GM18502 (cell line): ENCODE measurements at regions not wholly inside any gene's neighbourhood (a gene's known extent, or its start where the extent isn't known, plus 50 kb on each side); places are given as distances from the start of the nearest gene placed in this dataset.

Experiments used
- ATAC-seq: cut with Tn5 transposase; IDR thresholded peaks from one replicate; pipeline ENCODE4 v1.9.1; 2021; ENCODE audit warnings: mild to moderate bottlenecking; ENCODE audit not compliant: unreplicated experiment, poor library complexity

DNA sequence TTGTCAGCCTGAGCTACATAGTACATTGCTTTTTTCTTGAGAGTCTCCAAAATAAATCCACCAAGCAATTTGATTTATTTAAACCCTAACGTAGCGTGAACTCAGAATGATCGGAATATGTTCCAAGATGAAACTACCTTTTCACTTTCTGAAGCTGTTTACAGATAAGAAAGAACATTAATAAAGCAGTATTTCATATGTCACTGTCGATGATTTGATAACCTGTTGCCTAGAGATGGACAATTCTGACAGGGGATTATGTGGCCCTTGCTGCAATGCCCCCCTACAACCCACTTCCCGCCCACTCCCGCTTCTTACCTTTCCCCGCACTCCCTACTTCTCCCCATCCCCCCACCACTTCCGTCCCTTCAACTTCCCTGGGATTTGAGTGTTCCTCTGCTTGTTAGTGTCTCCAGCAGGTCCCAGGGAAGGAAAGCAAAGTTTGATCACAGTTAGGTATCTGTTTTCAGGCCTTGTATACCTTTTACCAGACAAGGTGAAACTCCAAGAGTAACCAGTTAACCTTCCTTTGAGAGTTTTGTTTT, 229.2 kb upstream of the HMGA2 start:
- ATAC-seq = no peak

DNA sequence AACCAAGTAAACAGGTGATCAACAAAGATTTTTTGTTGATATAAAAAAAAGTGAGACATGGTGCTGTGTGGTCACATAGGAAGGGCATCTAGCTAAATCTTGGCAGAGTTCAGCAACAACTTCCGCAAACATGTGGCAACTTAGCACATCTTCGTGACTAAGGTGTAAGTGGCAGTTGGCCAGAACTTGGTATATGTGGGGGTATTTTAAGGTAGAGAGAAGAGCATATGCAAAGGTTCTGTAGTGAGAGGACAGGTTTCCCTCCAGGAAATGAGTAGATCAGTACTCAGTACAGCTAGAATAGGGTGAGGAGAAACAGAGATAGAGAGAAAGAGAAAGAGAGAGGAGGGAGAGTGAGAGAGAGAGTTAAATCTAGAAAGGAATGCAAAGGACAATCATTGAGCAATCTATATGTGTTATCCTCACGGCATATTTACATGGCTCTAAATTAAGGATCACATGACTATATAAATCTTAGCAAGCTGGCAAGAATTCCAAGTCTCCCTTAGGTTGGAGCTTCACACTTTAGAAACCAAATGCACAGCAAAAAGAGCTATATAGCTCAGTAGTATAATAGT, 227.7 kb upstream of the HMGA2 start:
- ATAC-seq = no peak

DNA sequence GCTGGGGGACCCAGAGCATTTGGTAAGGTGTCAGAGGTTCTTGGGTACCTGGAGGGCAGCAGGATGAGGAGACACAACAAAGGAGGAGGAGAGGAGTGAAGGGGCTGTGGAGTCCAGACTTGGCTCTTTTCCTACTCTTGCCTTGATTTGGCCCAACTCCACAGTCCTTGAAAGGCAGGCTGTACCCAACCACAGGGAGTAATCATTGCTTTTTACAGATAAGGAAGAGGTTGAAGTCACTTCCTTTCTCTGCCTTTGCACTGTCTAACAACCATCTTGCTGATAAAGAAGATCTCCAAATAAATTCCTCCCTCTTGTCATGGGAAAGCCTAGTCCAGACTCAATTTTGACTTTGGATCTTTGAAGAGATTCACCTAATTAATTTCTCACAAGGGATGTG, 226.8 kb upstream of the HMGA2 start:
- ATAC-seq = no peak

GRCh38 chr12:65598688-65599087, 225.6 kb upstream of the HMGA2 start:
- ATAC-seq = no peak

GRCh38 chr12:65602253-65602609, 222.1 kb upstream of the HMGA2 start:
- ATAC-seq = no peak

DNA sequence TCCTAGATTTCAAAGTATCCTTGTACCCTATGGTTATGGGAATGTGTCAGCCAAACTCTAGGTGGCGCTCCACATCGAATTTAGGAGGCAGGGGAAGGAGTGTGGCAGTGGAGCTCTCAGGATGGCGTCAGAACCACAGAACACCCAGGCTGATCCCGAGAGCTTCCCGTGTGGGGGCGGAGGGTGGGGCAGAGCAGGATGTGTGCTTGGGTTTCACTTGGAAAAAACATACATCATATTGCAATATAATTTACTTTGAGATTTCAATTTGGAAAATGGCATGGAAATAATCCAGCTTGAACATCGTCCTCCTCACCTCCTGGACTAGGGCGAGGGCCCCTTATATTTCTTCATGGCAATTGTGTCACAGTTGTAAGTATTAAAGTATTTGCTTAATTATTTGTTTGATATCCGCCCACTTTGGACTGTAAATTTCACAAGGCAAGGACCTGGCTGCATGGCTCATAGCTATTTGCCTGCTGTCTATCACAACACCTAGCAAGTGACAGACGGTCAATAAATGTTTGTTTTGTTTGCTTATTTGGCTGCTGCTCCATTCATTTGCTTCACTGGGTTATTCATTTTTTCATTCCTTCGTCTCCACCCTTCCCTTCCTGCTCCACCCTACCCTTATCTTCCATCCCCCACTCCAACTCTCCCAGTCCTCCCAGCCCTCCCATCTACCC, 221.5 kb upstream of the HMGA2 start:
- ATAC-seq = no peak

- no peak for ATAC-seq
These were observed 220.6 kb upstream of the HMGA2 start for GRCh38 chr12:65603438-65604351.

DNA sequence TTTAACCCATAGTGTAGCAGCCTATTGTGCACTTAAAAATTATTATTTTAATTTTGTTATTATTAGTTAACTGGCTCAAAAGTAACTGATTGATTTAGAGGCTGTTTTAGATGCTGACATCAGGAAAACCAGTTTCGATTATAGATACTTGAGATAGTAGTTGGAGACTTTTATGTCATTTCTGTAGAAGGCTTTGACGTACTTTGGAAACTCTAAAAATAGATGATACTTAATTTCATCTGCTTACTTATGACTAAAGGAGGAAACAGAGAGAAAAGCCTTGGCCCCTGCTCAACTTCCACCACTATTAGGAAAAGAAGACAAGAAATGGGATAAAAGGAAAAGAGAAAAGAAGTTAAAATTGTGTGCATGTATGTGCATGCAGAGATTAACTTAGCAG, 219.3 kb upstream of the HMGA2 start:
- ATAC-seq = no peak

- no peak for ATAC-seq
These were observed 218.1 kb upstream of the HMGA2 start for GRCh38 chr12:65606008-65606766.

DNA sequence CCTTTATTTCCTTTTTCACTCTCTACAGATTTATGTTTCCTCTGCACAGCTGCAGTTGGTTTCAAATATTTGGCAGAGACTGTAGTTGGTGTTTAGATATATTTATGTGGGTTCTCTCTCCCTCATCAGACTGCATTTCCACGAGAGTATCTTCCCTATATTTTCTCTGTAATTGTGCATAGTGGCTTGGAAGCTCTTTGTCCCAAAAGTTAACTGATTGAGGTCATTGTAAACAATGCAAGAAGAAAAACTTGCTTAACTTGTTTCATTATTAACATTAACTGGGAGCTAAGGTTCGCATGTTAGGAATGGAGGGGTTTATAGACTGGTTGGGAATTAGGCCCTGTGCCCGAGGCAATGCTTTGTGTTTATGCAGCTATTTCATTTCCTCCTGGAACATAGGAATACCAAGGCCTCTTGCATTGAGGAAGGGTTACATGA, 216.9 kb upstream of the HMGA2 start:
- no peak for ATAC-seq

GRCh38 chr12:65608319-65608916, 215.9 kb upstream of the HMGA2 start:
- ATAC-seq = no peak

DNA sequence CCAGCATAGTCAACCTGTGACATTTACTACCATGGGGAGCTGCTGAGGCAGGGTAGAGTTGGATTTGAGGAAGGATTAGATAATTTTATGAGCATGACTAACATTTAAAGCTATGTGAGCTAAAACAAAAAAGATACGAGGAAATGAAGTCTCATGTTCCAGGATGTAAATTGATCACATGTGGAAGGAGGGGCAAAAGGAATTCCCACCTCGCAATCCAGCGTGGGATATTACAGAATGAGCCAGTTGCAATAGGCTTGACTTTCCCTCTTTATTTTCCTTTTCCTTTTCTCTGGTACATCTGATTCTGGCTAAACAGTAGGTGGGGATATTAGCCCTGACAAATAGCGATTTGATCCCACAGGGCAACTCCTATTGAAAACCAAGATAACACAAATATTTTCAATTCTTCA, 214.9 kb upstream of the HMGA2 start:
- no peak for ATAC-seq

- no peak for ATAC-seq
These were observed 212.9 kb upstream of the HMGA2 start for GRCh38 chr12:65611396-65611795.

DNA sequence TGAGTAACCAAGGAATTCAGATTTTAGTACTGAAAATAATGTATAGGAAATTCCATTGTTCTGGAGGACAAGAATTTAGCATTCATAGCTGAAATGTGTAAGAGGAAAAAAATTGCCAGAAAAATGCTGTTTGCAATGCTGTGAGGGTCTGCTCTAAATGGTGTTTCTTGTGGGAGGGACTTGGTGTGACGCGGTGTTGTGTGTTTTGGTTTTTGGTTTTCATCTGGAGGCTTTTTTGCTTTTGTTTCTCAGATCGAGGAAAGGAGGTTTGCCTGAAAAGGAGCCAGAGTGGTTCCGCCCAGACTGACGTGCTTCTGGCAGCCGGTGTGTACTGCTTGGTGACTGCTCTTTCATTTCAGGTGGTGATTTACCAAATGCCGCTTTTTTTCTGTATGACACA, 211.8 kb upstream of the HMGA2 start:
- no peak for ATAC-seq

DNA sequence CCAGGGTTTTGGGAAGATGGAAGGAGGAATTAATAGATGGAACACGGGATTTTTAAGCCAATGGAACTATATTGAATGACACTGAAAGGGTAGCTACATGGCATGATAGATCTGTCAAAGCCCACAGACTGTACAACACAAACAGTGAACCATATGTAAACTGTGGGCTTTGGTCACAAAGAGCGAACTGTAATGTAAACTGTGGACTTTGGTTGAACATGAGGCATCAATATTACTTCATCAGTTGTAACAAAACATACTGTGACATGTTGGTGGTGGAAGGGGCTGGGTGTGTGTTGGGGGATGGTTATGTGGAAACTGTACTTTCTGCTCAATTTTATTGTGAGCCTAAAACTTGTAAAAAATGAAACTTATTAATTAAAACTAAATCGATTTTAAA, 210.6 kb upstream of the HMGA2 start:
- no peak for ATAC-seq

DNA sequence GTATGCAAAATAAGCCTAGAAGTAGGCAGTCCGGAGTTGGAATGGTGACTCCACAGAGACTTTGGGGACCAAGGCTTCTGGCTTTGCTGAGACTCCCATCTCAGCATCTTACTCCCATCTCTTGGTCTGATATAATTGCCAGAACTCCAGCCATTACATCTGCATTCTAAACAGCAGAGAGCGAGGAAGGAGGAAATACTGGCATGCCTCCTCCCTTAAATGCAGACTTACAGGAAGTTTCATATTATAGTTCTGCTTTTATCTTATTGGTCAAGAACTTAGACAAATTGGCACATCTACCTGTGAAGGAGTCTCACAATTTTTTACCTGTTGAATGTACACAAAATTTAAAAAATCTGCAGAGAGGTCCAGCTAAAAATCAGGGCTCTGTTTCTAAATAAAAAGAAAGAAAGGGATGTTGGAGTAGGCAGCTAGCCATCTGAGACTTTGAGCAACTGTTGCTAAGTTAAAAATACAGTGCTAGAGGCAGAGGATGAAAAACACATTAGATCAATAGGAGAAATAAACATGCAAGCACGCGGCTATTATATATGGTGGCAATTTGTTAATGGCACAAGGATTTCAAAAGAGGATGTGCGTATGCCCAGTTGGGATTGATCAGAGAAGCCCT, 209.9 kb upstream of the HMGA2 start:
- ATAC-seq = no peak

- no peak for ATAC-seq
These were observed 209.2 kb upstream of the HMGA2 start for GRCh38 chr12:65615118-65615517.

DNA sequence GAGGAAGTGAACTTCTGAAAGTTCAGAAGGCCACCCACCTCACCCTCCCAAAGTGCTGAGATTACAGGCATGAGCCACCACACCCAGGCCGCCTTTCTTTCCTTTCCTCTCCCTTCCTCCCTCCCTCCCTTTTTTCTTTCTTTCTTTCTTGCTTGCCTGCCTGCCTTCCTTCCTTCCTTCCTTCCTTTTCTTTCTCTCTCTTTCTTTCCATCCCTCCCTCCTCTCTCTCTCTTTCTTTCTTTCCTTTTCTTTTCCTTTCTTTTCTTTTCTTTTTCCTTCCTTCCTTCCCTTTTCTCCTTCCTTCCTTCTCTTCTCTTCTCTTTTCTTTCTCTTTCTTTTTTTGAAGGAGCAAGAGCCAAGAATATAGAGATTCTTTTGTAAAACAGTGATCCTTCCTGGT, 208.3 kb upstream of the HMGA2 start:
- ATAC-seq = no peak

- no peak for ATAC-seq
These were observed 205.7 kb upstream of the HMGA2 start for GRCh38 chr12:65618588-65618987.

GRCh38 chr12:65619018-65619417, 205.3 kb upstream of the HMGA2 start:
- ATAC-seq = no peak
